ENCODE measurements at regions not wholly inside any gene's neighbourhood (a gene's known extent, or its start where the extent isn't known, plus 50 kb on each side); places are given as distances from the start of the nearest gene placed in this dataset.

DNA sequence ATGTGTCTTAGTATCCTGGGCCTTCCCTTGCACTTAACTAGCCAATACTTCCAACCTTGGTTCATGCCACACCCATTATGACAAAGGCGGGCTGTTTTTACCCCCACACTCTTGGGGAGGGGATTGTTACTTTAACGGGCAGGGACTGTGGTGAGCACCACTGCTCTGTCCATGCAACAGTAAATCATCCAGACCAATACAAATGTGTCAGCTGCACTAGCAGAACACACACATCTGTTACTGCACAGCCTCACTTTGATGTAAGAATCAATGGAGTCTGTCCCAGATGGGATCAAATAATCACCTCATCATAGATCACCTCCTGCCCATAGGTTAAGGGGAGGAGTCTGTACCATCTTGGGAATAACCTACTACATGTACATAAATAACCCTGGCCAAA, 58.1 kb downstream of the NPAP1 start:
- Histone ChIP-seq H3K4me3 (ENCODE audit: low read depth, low read length) (no peak overlapping the region), H3K9me3 (ENCODE audit: control insufficient read depth, insufficient read depth, low read length) (no peaks in the 10 kb centered on the region), H3K9ac (ENCODE audit: low read depth, low read length) (no peak overlapping the region)

DNA sequence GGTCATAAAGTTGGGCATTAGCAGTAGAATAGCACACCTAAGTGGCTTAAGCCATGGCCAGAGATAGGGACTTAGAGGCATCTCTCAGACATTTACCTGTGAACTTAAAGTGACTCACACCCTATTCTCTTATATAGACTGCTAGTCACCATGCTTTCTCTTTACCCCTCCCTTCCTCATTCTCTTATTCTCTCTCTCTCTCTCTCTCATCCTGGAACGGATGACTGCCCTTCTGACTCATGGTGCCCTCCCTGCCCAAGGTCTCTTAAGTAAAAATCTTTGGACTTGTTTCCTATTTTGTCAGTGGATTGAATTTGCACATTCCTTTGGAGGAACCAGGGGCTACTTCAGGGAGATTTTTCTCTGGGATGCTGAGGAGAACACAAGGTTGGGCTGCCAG, 58.8 kb downstream of the NPAP1 start:
- no peak overlapping the region for H3K4me3 ChIP-seq (ENCODE audit: low read depth, low read length)
- H3K27me3 ChIP-seq (ENCODE audit: control insufficient read depth, insufficient read depth, low read length) = no peaks in the 10 kb centered on the region
- no peaks in the 10 kb centered on the region for H3K9me3 ChIP-seq (ENCODE audit: control insufficient read depth, insufficient read depth, low read length)

More for the DNA sequence above, 58.1 kb downstream of the NPAP1 start:
- Histone ChIP-seq H3K4me1 (ENCODE audit: control insufficient read depth, insufficient read depth, low read length) (no peaks in the 10 kb centered on the region), H3K36me3 (ENCODE audit: control insufficient read depth, insufficient read depth, low read length) (no peaks in the 10 kb centered on the region), H3K27me3 (ENCODE audit: control insufficient read depth, insufficient read depth, low read length) (no peaks in the 10 kb centered on the region)

DNA sequence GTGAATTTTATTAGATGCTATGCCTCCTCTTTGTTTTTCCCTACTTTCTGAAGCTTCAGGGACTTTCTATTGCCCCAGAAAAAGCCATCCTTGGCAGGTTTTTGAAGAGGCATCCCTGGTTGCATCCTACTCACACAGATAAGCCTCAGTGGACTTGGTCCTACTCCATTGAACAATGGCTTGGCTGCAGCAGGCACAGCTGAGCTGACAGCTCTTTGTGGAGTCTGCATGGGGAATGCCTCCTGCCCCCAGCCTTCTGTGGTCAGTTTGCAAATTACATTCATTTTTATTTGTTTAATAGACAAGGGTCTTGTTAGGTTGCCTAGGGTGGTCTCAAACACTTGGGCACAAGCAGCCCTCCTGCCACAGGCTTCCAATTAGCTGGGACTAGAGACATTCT, 69.7 kb downstream of the NPAP1 start:
- H3K4me1 ChIP-seq (ENCODE audit: control insufficient read depth, insufficient read depth, low read length) = no peaks in the 10 kb centered on the region
- H3K9me3 ChIP-seq (ENCODE audit: control insufficient read depth, insufficient read depth, low read length) = no peaks in the 10 kb centered on the region
- H3K36me3 ChIP-seq (ENCODE audit: control insufficient read depth, insufficient read depth, low read length) = no peaks in the 10 kb centered on the region
- H3K27me3 ChIP-seq (ENCODE audit: control insufficient read depth, insufficient read depth, low read length) = no peaks in the 10 kb centered on the region
- H3K4me3 ChIP-seq (ENCODE audit: low read depth, low read length) = no peak overlapping the region
- H3K9ac ChIP-seq (ENCODE audit: low read depth, low read length) = no peak overlapping the region

More for the DNA sequence above, 58.8 kb downstream of the NPAP1 start:
- Histone ChIP-seq H3K4me1 (ENCODE audit: control insufficient read depth, insufficient read depth, low read length) (no peaks in the 10 kb centered on the region), H3K36me3 (ENCODE audit: control insufficient read depth, insufficient read depth, low read length) (no peaks in the 10 kb centered on the region), H3K9ac (ENCODE audit: low read depth, low read length) (no peak overlapping the region)

DNA sequence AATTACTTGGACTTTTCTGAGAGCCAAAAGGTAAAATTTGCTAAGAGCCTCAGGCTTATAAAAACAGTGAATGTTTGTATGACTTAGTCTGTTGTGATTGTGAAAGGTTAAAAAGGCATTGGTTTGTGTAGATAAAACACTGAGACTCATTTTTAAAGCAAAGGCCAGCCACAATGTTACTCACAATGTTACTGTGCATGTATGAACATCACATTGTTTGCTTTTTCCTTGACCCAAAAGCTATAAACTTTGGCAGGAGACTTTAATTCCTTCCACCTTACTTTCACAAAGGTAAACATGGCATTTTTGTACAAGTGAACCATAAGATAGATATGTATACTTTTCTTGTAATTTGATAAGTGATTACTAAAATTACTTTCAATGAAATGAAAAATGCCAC, 70.5 kb downstream of the NPAP1 start:
- no peak overlapping the region for H3K9ac ChIP-seq (ENCODE audit: low read depth, low read length)
- H3K27me3 ChIP-seq (ENCODE audit: control insufficient read depth, insufficient read depth, low read length) = no peaks in the 10 kb centered on the region
- no peaks in the 10 kb centered on the region for H3K4me1 ChIP-seq (ENCODE audit: control insufficient read depth, insufficient read depth, low read length)
- no peaks in the 10 kb centered on the region for H3K9me3 ChIP-seq (ENCODE audit: control insufficient read depth, insufficient read depth, low read length)
- no peaks in the 10 kb centered on the region for H3K36me3 ChIP-seq (ENCODE audit: control insufficient read depth, insufficient read depth, low read length)
- H3K4me3 ChIP-seq (ENCODE audit: low read depth, low read length) = no peak overlapping the region

DNA sequence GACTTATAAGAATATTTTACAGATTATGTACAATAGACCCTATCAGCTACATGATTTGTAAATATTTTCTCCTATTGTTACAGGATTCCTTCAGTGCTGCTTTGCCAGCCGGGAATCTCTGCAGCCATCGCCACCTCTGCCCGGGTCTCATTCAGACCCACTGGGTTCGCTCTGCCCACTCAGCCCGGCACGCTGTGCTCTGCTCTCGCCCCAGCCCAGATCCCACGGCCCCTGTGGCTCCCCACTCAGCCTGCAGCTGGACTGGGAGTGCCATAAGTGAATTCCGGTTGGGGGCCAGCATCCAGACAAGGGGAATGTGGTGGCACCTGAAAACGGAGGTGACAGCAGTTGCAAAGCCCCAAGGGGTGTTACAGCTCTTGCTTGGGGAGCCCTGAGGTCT, 71.8 kb downstream of the NPAP1 start:
- Histone ChIP-seq H3K9me3 (ENCODE audit: control insufficient read depth, insufficient read depth, low read length) (no peaks in the 10 kb centered on the region), H3K4me1 (ENCODE audit: control insufficient read depth, insufficient read depth, low read length) (peaks cover 4% of the 10 kb centered on the region), H3K36me3 (ENCODE audit: control insufficient read depth, insufficient read depth, low read length) (no peaks in the 10 kb centered on the region), H3K4me3 (ENCODE audit: low read depth, low read length) (no peak overlapping the region), H3K27me3 (ENCODE audit: control insufficient read depth, insufficient read depth, low read length) (no peaks in the 10 kb centered on the region), H3K9ac (ENCODE audit: low read depth, low read length) (no peak overlapping the region)

DNA sequence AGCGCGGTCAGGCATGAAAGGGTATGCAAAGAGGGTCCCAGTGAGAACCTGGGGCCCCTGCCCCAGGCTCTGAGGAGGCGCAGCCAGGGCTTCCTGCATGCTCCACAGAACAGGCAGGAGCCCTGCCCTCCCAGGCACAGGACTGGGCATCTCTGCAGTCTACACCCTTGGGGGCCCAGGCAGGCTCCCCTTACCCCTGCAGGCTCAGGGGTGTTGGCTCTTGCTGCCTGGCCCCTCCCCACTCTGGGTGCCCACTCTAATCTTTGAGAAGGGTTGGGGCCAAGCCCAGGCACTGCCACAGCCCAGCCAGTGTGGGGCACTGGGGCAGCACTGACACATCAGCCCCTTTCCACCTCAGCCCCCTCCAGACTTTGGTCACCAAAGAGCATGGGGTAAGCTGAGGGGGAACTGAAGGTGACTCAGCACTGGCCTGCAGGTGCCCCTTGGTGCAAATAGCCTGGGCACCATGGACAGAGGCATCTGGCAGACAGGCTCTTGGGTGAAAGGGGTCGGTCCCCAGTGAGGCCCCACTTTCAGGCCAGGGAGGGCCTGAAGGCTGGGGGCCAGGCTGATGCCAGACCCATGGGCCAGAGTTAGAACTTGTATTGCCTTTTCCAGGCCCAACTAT, 73.4 kb downstream of the NPAP1 start:
- Histone ChIP-seq H3K36me3 (ENCODE audit: control insufficient read depth, insufficient read depth, low read length) (no peaks in the 10 kb centered on the region), H3K27me3 (ENCODE audit: control insufficient read depth, insufficient read depth, low read length) (no peaks in the 10 kb centered on the region), H3K9me3 (ENCODE audit: control insufficient read depth, insufficient read depth, low read length) (no peaks in the 10 kb centered on the region), H3K9ac (ENCODE audit: low read depth, low read length) (no peak overlapping the region), H3K4me1 (ENCODE audit: control insufficient read depth, insufficient read depth, low read length) (peaks cover 16% of the 10 kb centered on the region), H3K4me3 (ENCODE audit: low read depth, low read length) (no peak overlapping the region)

DNA sequence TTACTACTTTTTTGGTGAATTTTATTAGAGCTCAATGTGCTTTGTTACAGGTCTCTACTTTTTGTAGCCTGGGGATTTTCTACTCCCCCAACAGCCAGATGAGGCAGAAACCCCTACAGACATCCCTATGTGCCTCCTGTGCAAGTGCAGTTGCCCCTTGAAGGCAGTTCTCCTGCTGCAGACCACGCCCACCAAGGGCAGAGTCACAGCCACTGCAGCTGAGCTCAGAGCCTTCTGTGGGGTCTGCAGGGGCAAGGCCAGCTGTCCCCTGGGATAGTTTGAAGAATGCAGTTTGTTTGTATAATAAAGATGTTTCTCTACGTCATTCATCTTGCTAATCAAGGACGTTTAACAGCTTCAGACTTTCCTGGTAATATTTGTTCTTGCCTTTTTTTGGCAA, 76.8 kb downstream of the NPAP1 start:
- Histone ChIP-seq H3K27me3 (ENCODE audit: control insufficient read depth, insufficient read depth, low read length) (no peaks in the 10 kb centered on the region), H3K9me3 (ENCODE audit: control insufficient read depth, insufficient read depth, low read length) (no peaks in the 10 kb centered on the region), H3K4me1 (ENCODE audit: control insufficient read depth, insufficient read depth, low read length) (peaks cover 33% of the 10 kb centered on the region), H3K4me3 (ENCODE audit: low read depth, low read length) (no peak overlapping the region), H3K36me3 (ENCODE audit: control insufficient read depth, insufficient read depth, low read length) (no peaks in the 10 kb centered on the region), H3K9ac (ENCODE audit: low read depth, low read length) (no peak overlapping the region)

DNA sequence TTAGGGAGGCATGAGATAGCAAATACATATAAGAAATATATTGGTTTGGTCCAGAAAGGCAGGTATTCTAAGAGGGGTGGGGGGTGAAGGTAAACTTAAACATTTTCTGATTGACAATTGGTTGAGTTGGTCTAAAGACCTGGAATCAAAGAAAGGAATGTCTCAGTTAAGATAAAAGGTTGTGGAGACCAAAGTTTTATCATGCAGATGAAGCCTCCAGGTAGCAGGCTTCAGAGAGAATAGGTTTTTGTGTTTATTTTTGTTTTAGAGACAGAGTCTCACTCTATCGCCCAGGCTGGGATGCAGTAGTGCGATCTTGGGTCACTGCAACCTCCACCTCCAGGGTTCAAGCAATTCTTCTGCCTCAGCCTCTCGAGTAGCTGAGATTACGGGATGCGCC, 80.5 kb downstream of the NPAP1 start:
- no peak overlapping the region for H3K4me3 ChIP-seq (ENCODE audit: low read depth, low read length)
- no peaks in the 10 kb centered on the region for H3K9me3 ChIP-seq (ENCODE audit: control insufficient read depth, insufficient read depth, low read length)
- H3K36me3 ChIP-seq (ENCODE audit: control insufficient read depth, insufficient read depth, low read length) = no peaks in the 10 kb centered on the region
- H3K9ac ChIP-seq (ENCODE audit: low read depth, low read length) = no peak overlapping the region
- no peaks in the 10 kb centered on the region for H3K27me3 ChIP-seq (ENCODE audit: control insufficient read depth, insufficient read depth, low read length)
- H3K4me1 ChIP-seq (ENCODE audit: control insufficient read depth, insufficient read depth, low read length) = peaks cover 33% of the 10 kb centered on the region

DNA sequence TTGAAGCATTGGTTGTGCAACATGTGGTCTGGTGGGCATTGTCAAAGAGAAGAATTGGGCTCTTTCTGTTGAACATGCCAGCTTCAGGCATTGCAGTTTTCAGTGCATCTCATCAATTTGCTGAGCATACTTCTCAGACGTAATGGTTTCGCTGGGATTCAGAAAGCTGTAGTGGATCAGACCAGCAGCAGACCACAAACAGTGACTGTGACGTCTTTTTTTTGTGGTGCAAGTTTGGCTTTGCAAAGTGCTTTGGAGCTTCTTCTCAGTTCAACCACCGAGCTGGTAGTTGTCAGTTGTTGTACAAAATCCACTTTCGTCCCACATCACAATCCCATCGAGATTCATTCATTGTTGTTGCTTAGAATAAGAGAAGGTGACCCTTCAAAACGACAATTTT, 84.5 kb downstream of the NPAP1 start:
- no peak overlapping the region for H3K9ac ChIP-seq (ENCODE audit: low read depth, low read length)
- H3K4me3 ChIP-seq (ENCODE audit: low read depth, low read length) = no peak overlapping the region
- H3K9me3 ChIP-seq (ENCODE audit: control insufficient read depth, insufficient read depth, low read length) = no peaks in the 10 kb centered on the region
- no peaks in the 10 kb centered on the region for H3K27me3 ChIP-seq (ENCODE audit: control insufficient read depth, insufficient read depth, low read length)
- no peaks in the 10 kb centered on the region for H3K36me3 ChIP-seq (ENCODE audit: control insufficient read depth, insufficient read depth, low read length)
- H3K4me1 ChIP-seq (ENCODE audit: control insufficient read depth, insufficient read depth, low read length) = peaks cover 24% of the 10 kb centered on the region

DNA sequence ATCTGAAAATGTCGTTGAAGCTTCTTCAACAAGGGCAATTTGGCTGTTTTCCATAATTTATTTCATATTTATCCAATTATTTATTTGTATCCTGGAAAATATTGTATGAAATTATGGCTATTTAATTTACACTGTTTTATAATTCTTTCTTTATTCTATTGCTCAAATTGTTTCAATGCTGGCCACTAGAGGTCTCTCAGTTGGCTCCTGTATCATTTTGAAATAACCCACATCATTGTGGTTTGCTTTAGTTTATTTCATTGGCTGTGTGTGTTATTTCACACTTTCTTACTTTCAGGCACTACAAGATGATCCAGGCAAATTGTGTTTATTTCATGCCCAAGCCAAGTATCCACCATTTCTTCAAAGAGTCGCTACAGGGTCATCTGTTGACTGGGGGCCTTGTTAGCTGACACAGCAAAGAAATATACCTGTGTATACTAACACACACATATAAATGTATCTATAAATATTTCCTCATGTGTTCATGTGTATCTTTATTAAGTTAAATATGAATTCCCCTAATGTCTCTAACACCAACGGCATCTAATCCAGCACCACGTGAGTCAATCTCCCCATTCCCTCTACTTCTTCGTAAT, 86.2 kb downstream of the NPAP1 start:
- no peaks in the 10 kb centered on the region for H3K27me3 ChIP-seq (ENCODE audit: control insufficient read depth, insufficient read depth, low read length)
- H3K9me3 ChIP-seq (ENCODE audit: control insufficient read depth, insufficient read depth, low read length) = no peaks in the 10 kb centered on the region
- peaks cover 13% of the 10 kb centered on the region for H3K4me1 ChIP-seq (ENCODE audit: control insufficient read depth, insufficient read depth, low read length)
- no peaks in the 10 kb centered on the region for H3K36me3 ChIP-seq (ENCODE audit: control insufficient read depth, insufficient read depth, low read length)
- H3K4me3 ChIP-seq (ENCODE audit: low read depth, low read length) = no peak overlapping the region
- H3K9ac ChIP-seq (ENCODE audit: low read depth, low read length) = no peak overlapping the region

DNA sequence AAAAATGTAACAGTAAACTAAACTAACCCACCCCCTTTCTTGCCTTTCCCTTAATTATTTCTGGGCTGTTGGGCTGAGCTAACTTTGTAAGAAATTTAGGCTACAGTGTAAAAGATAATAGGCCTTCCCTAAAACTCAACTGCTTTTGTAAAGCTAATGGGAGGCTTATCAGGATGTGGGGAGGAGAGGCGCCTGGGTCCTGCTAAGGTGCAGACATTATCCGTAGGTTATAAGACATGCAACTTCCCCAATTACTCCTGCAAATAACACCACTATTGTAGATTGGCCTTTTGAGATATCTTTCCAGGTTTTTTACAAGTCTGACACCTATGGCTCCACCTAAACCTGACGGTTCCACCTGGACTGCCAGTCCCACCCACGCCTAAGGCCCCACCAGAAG, 88.3 kb downstream of the NPAP1 start:
- no peaks in the 10 kb centered on the region for H3K9me3 ChIP-seq (ENCODE audit: control insufficient read depth, insufficient read depth, low read length)
- H3K4me3 ChIP-seq (ENCODE audit: low read depth, low read length) = no peak overlapping the region
- no peaks in the 10 kb centered on the region for H3K27me3 ChIP-seq (ENCODE audit: control insufficient read depth, insufficient read depth, low read length)
- H3K9ac ChIP-seq (ENCODE audit: low read depth, low read length) = no peak overlapping the region
- H3K36me3 ChIP-seq (ENCODE audit: control insufficient read depth, insufficient read depth, low read length) = no peaks in the 10 kb centered on the region
- peaks cover 13% of the 10 kb centered on the region for H3K4me1 ChIP-seq (ENCODE audit: control insufficient read depth, insufficient read depth, low read length)

DNA sequence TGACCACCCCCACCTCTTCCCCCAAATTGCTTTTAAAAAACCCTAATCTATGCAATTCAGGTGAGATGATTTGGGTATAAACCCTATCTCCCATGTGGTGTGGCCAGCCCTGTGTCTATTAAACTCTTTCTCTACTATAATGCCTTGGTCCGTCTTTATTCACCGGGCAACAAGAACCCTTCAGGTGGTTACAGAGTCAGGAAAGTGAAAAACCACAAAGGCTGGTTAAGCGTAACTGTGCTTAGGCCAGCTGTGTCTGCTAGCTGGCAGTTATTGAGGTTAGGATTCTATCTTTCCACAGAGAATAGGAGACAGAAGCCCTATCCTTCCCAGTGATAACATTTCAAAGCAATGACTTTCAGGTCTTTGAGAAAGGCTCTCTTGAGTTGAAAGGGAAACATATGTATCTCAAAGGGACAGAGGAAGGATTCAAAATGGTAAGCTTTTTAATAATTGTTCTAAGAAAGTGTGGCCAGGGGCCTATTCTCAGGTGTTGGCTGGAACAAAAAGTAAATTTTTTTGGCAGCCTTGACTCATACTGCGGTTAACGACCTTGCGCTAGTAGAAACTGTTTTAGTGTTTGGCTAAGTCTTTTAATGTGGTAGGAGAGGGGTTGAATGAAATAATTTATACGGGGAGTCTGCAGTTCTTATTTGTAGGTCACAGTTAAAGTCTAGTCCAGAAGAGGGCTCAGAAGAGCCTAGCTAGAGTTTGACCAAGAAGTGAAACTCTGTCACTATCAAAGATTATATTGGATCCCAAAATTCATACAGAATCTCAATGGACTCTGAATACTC, 89.0 kb downstream of the NPAP1 start:
- no peaks in the 10 kb centered on the region for H3K36me3 ChIP-seq (ENCODE audit: control insufficient read depth, insufficient read depth, low read length)
- H3K9ac ChIP-seq (ENCODE audit: low read depth, low read length) = no peak overlapping the region
- H3K9me3 ChIP-seq (ENCODE audit: control insufficient read depth, insufficient read depth, low read length) = no peaks in the 10 kb centered on the region
- peaks cover 13% of the 10 kb centered on the region for H3K4me1 ChIP-seq (ENCODE audit: control insufficient read depth, insufficient read depth, low read length)
- H3K4me3 ChIP-seq (ENCODE audit: low read depth, low read length) = no peak overlapping the region
- no peaks in the 10 kb centered on the region for H3K27me3 ChIP-seq (ENCODE audit: control insufficient read depth, insufficient read depth, low read length)

Data from iPS-15b (cell line).